ENCODE measurements at regions not wholly inside any gene's neighbourhood (a gene's known extent, or its start where the extent isn't known, plus 50 kb on each side); places are given as distances from the start of the nearest gene placed in this dataset.

GRCh38 chr11:26142891-26143290 is 189.0 kb upstream of the ANO3 start:
- intact Hi-C loops (cut with DNase I): no loop called here
- Histone ChIP-seq H3K27ac (no peak overlapping the region), H3K9me3 (no peaks in the 10 kb centered on the region), H3K4me3 (no peak overlapping the region), H3K27me3 (no peaks in the 10 kb centered on the region), H3K36me3 (no peaks in the 10 kb centered on the region), H3K4me1 (no peaks in the 10 kb centered on the region)
- DNase-seq (ENCODE audit: extremely low spot score in 2 of 2): no peak
- TF ChIP-seq CTCF (IDR thresholded peaks at IDR 0.05) (no peak), POLR2A (IDR thresholded peaks at IDR 0.05) (no peak), POLR2AphosphoS5 (IDR thresholded peaks at IDR 0.05; ENCODE audit: insufficient read depth in 1 of 2, low read depth in 1 of 2) (no peak)

- H3K4me3 ChIP-seq: no peak overlapping the region
- intact Hi-C loops (cut with DNase I): no loop called here
- DNase-seq (ENCODE audit: extremely low spot score in 2 of 2): no peak
- no peaks in the 10 kb centered on the region for H3K27me3 ChIP-seq
- no peaks in the 10 kb centered on the region for H3K9me3 ChIP-seq
- no peaks in the 10 kb centered on the region for H3K36me3 ChIP-seq
- H3K27ac ChIP-seq: no peak overlapping the region
- TF ChIP-seq CTCF (IDR thresholded peaks at IDR 0.05): no peak
- TF ChIP-seq POLR2A (IDR thresholded peaks at IDR 0.05): no peak
- no peak for TF ChIP-seq POLR2AphosphoS5 (IDR thresholded peaks at IDR 0.05; ENCODE audit: insufficient read depth in 1 of 2, low read depth in 1 of 2)
- H3K4me1 ChIP-seq: no peaks in the 10 kb centered on the region
Measured at GRCh38 chr11:26143566-26144290, 188.2 kb upstream of the ANO3 start.

- TF ChIP-seq POLR2A (IDR thresholded peaks at IDR 0.05): no peak
- Histone ChIP-seq H3K36me3 (no peaks in the 10 kb centered on the region), H3K27me3 (no peaks in the 10 kb centered on the region), H3K4me1 (no peaks in the 10 kb centered on the region), H3K27ac (no peak overlapping the region), H3K9me3 (no peaks in the 10 kb centered on the region), H3K4me3 (no peak overlapping the region)
- no peak for DNase-seq (ENCODE audit: extremely low spot score in 2 of 2)
- intact Hi-C loops (cut with DNase I): no loop called here
Measured at GRCh38 chr11:26144291-26144690, 187.6 kb upstream of the ANO3 start.

- DNase-seq (ENCODE audit: extremely low spot score in 2 of 2): no peak
- Histone ChIP-seq H3K36me3 (no peaks in the 10 kb centered on the region), H3K9me3 (no peaks in the 10 kb centered on the region), H3K4me3 (no peak overlapping the region), H3K4me1 (no peaks in the 10 kb centered on the region), H3K27me3 (no peaks in the 10 kb centered on the region), H3K27ac (no peak overlapping the region)
- intact Hi-C loops (cut with DNase I): no loop called here
- TF ChIP-seq POLR2AphosphoS5 (IDR thresholded peaks at IDR 0.05; ENCODE audit: insufficient read depth in 1 of 2, low read depth in 1 of 2): no peak
- TF ChIP-seq CTCF (IDR thresholded peaks at IDR 0.05): no peak
- no peak for TF ChIP-seq POLR2A (IDR thresholded peaks at IDR 0.05)
Measured at GRCh38 chr11:26144911-26145310, 187.0 kb upstream of the ANO3 start.

- Histone ChIP-seq H3K27ac (no peak overlapping the region), H3K4me1 (no peaks in the 10 kb centered on the region), H3K4me3 (no peak overlapping the region), H3K36me3 (no peaks in the 10 kb centered on the region), H3K9me3 (no peaks in the 10 kb centered on the region), H3K27me3 (no peaks in the 10 kb centered on the region)
- DNase-seq (ENCODE audit: extremely low spot score in 2 of 2): no peak
- TF ChIP-seq POLR2A (IDR thresholded peaks at IDR 0.05) (no peak), POLR2AphosphoS5 (IDR thresholded peaks at IDR 0.05; ENCODE audit: insufficient read depth in 1 of 2, low read depth in 1 of 2) (no peak), CTCF (IDR thresholded peaks at IDR 0.05) (no peak)
- intact Hi-C loops (cut with DNase I): no loop called here
Measured at GRCh38 chr11:26149585-26149984, 182.3 kb upstream of the ANO3 start.

All from vagina (tissue), 2 donors.